Stimulated activated naive CD4-positive, alpha-beta T cell (primary cell): ENCODE measurements at regions not wholly inside any gene's neighbourhood (a gene's known extent, or its start where the extent isn't known, plus 50 kb on each side); places are given as distances from the start of the nearest gene placed in this dataset.
A peak's percentile ranks its signal among the peaks of the same experiment; 100 is the strongest.
"Not testable (repeated sequence)": the region's sequence is repeated elsewhere in the genome, so short reads cannot be mapped to it uniquely, and the experiment has no call there.

ENCODE experiments used
- DNase-seq, 6 experiments: peaks; one replicate each; lab custom pipeline; 2025; lab: John Stamatoyannopoulos, UW

GRCh38 chr9:104980039-104980654, 52.2 kb upstream of the ABCA1 start:
- no peak for DNase-seq

- no peak for DNase-seq
These were observed 53.7 kb upstream of the ABCA1 start for GRCh38 chr9:104981543-104982129.

GRCh38 chr9:104982543-104982942, 54.6 kb upstream of the ABCA1 start:
- DNase-seq = no peak

GRCh38 chr9:104983491-104983890, 55.5 kb upstream of the ABCA1 start:
- DNase-seq = no peak

GRCh38 chr9:104984121-104984520, 56.2 kb upstream of the ABCA1 start:
- no peak for DNase-seq

- DNase-seq = peak in 2 of 6 experiments; percentile 3 to 14
These were observed 56.6 kb upstream of the ABCA1 start for GRCh38 chr9:104984542-104984941.

- no peak for DNase-seq
These were observed 57.0 kb upstream of the ABCA1 start for GRCh38 chr9:104984948-104985347.

GRCh38 chr9:104986096-104986495, 58.1 kb upstream of the ABCA1 start:
- no peak for DNase-seq

GRCh38 chr9:104987743-104988142, 59.8 kb upstream of the ABCA1 start:
- DNase-seq = no peak

GRCh38 chr9:104988539-104988938, 60.6 kb upstream of the ABCA1 start:
- no peak for DNase-seq

GRCh38 chr9:104991144-104991953, 63.4 kb upstream of the ABCA1 start:
- peak; percentile 72 to 88 (median 82) for DNase-seq

GRCh38 chr9:104992659-104993058, 64.7 kb upstream of the ABCA1 start:
- DNase-seq = peak in 1 of 6 experiments; percentile 12

- peak in 5 of 6 experiments; percentile 5 to 32 (median 14) for DNase-seq
These were observed 65.5 kb upstream of the ABCA1 start for GRCh38 chr9:104993291-104993963.

GRCh38 chr9:104997536-104997935, 69.6 kb upstream of the ABCA1 start:
- DNase-seq = no peak

GRCh38 chr9:104999136-104999535, 71.2 kb upstream of the ABCA1 start:
- DNase-seq = no peak

- DNase-seq = not testable (repeated sequence)
These were observed 72.6 kb upstream of the ABCA1 start for GRCh38 chr9:105000529-105000928.

GRCh38 chr9:105004466-105005090, 76.6 kb upstream of the ABCA1 start:
- DNase-seq = no peak

- DNase-seq = no peak
These were observed 77.2 kb upstream of the ABCA1 start for GRCh38 chr9:105005186-105005585.

- DNase-seq = no peak
These were observed 78.6 kb upstream of the ABCA1 start for GRCh38 chr9:105006514-105006913.

- DNase-seq = no peak
These were observed 79.2 kb upstream of the ABCA1 start for GRCh38 chr9:105007143-105007542.

GRCh38 chr9:105010089-105010488, 82.1 kb upstream of the ABCA1 start:
- not testable (repeated sequence) for DNase-seq

- no peak for DNase-seq
These were observed 94.0 kb upstream of the ABCA1 start for GRCh38 chr9:105021917-105022316.
